HG02623 (cell line): ENCODE measurements at regions not wholly inside any gene's neighbourhood (a gene's known extent, or its start where the extent isn't known, plus 50 kb on each side); places are given as distances from the start of the nearest gene placed in this dataset.

ENCODE experiments used
- ATAC-seq: cut with Tn5 transposase; IDR thresholded peaks from one replicate; pipeline ENCODE4 v1.9.1; 2021; ENCODE audit warnings: moderate library complexity; ENCODE audit not compliant: unreplicated experiment

GRCh38 chr10:88196291-88196690 lies 332.9 kb downstream of the PTEN start:
- ATAC-seq, result no peak

DNA sequence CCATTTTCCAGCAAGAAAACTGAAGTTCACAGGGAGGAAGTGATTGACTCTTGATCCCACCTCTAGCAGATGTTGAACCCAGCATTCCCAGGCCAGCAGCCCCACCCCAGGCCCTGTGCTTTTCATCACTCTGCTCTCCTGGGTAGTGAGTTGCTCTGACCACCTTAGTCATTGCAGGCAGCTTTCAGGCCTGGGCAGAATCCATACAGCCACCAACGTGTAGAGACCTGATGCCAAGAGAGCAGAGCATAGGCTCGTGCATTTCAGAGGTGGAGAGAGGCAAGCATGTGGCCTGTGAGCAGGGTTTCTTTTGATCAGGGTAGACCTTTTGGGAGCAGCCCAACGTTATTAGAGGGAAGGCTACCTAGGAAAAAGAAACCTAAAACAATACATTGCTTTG lies 334.6 kb downstream of the PTEN start:
- ATAC-seq, result no peak

- ATAC-seq, result no peak
Measured at GRCh38 chr10:88200312-88201032, 337.0 kb downstream of the PTEN start.

DNA sequence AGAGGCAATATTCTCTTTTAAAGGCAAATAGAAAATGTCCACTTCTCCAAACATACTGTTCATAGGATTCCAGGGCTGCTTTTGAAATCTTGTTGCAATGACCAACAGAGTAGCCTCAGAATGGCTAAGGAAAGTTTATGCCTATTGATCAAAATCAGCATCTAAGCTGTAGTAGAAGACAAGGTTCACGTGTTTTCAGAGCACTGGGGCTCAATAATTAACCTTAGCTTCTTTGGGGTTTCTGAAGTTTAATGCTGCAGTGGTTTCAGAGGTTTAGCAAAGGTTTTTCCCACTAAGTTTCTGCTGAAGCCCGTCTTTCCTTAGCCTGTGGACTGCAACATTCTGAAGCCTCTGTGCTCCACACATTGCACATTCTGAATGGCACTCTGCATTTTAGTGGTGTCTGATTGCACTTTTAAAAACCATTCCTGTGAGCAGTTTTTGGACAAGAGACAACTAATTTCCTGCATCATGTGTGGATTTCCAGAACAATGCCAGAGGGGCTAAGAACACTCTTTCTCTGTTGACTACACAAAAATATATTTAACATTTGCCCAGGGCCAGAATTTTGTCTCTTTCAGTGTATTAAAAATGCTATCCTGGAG lies 342.5 kb downstream of the PTEN start:
- no peak for ATAC-seq

DNA sequence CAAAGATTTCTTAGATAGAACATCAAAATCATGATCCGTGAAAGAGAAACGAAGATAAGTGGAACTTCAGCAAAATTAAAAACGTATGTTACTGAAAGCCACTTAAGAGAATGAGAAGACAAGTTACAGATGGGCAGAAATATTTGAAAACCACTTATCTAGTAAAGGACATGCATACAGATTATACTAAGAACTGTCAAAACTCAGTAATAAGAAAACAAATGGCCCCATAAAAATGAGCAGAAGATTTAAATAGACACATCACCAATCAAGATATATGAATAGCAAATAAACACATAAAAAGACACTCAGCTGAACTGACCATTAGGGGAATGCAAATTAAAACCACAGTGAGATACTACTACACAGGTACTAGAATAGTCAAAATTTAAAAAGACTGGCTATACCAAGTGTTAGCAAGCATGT lies 343.7 kb downstream of the PTEN start:
- no peak for ATAC-seq

GRCh38 chr10:88209231-88209630 lies 345.8 kb downstream of the PTEN start:
- no peak for ATAC-seq

DNA sequence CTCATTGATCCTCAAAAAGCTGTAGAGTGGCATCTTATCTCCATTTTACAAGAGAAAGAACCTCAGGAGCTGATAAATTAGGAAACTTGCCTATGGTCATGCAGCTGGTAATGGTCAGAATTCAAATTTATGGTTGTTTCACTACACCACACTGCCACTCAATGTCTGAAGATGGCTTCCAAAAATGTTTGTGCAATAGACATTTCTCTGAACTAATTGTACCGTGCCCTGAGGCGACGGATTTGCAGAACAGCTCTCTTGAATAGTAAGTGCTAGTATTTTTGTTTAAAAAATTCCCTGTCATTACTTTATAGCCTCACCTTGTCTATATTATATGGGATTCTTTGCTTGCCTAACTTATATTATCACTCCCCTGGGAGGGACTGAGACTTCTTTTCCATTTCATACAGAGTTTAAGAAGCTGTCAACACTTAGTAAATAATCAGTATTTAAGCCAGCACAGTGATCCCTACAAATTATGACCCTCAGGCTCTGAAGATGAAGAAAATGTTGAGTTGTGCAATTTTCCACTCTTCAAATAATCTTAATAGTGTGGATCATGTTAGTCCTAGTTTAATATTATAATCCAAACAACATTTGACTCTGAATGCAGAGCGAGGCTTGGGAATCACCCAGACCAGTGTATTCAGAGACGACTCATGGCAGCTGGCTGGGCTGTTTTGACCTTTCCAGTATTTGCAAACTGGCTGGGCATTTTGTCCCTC lies 346.6 kb downstream of the PTEN start:
- no peak for ATAC-seq

- ATAC-seq, result no peak
Measured at GRCh38 chr10:88211230-88211629, 347.8 kb downstream of the PTEN start.

DNA sequence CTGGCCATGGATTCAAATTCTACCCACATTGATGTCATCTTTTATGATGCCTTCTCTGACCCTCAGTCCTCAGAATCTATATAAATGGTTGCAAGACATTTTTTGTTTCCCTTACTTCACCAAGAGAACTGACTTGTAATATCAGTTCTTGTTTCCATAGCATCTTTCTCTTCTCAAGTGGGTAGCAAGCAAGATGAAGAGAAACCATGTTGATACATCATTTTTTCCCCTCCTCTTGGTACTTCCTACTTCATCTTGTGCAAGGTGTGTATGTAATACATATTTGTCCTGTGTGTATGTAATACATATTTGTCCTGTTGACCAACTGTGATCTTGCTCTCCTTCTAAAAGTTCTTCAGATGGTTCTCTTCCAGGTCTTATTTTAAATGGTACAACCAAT lies 348.6 kb downstream of the PTEN start:
- no peak for ATAC-seq

DNA sequence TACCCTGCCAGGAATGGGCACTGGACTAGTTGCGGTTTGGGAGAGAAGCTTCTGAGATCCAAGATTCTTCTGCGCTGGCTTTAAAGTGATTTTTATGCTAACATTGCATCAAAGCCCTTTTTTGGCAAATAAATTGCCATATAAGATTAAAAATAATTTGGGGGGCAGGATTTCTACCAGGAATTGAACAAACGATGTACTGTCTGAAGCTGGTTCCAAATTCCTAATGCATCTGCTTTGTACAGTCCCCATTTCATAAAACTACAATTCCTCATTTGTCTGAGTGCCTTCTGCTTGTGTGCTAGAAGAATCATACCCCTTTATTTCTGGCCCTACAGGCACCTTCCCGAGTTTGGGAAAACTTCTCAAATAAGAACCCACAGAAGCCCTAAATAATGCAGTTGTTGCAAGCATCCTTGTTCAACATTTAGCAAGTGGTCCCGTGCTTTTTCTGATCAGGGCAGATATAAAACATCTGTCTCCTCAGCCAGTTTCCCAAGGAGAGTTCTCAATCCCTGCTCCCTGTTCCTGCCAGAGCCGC lies 349.7 kb downstream of the PTEN start:
- ATAC-seq, result no peak

DNA sequence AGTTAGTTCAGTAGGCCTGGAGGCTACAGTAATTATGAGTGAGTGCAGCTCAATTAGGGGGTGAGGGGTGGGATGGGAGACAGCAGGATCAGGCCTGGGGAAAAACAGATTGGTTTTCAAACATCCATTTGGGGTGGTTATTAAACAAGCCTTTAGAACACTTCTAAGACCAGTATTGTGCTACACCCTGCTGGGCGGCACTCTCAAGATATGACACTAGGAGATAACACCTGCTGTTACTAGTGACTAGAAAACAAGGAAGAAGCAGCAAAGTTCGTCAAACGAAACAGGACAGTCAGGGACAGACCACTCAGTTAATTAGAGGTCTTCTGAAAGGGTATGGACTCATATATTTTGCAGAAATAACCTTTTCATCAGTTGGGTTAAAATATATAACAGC lies 353.6 kb downstream of the PTEN start:
- ATAC-seq, result no peak

GRCh38 chr10:88218362-88218761 lies 354.9 kb downstream of the PTEN start:
- ATAC-seq, result no peak

- no peak for ATAC-seq
Measured at GRCh38 chr10:88219753-88220152, 356.3 kb downstream of the PTEN start.

- ATAC-seq, result no peak
Measured at GRCh38 chr10:88221010-88221973, 357.9 kb downstream of the PTEN start.

DNA sequence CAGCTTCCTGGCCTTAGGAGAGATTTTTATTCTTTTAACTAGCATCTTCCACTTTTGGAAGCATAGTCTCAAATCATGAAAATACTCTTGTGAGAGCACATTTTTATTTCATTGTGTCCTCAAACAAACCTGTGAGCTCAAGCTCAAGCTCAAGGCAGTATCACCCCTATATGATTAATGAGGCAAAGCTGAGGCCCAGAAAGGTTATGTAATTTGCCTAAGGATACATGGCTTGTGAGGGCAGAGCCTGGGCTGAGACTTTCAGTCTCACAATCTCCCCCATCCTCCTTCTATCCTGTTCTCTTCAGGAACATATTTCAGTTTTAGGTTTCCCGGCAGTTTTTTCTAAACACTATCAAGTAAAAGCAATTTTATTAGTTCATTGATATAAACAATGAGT lies 359.5 kb downstream of the PTEN start:
- no peak for ATAC-seq
